BJ (cell line): ENCODE measurements at regions not wholly inside any gene's neighbourhood (a gene's known extent, or its start where the extent isn't known, plus 50 kb on each side); places are given as distances from the start of the nearest gene placed in this dataset.

ENCODE experiments used
- CTCF ChIA-PET: fragments of 350-600 bp; formaldehyde crosslinking; extraction: SDS; loops from one replicate; lab custom pipeline; 2021; ENCODE audit warnings: antibody characterized with exemption, inconsistent platforms; lab: Yijun Ruan, JAX
- POLR2A ChIA-PET: fragments of 300-600 bp; sonication (Branson Sonifier 250); formaldehyde crosslinking; extraction: SDS; loops from one replicate; lab custom pipeline; 2021; ENCODE audit warnings: antibody characterized with exemption; lab: Charles Lee
- DNase-seq: peaks from one replicate; pipeline ENCODE4 v3.0.0-alpha.2; 2011; ENCODE audit warnings: low read depth
- H3K27me3 ChIP-seq: 2 replicates; pipeline ENCODE4 v1.6.0; 2011; ENCODE audit warnings: low read length; ENCODE audit not compliant: control insufficient read depth, insufficient read depth
- H3K36me3 ChIP-seq: 2 replicates; pipeline ENCODE4 v1.5.1; 2011; ENCODE audit warnings: low read length; ENCODE audit not compliant: control insufficient read depth, insufficient read depth
- H3K4me3 ChIP-seq: 2 replicates; pipeline ENCODE4 v1.5.1; 2011; ENCODE audit warnings: low read depth, mild to moderate bottlenecking, control low read depth, low read length
- CTCF ChIP-seq: IDR thresholded peaks from 2 replicates; pipeline ENCODE4 v1.5.1; 2011; ENCODE audit warnings: low read depth, mild to moderate bottlenecking, control low read depth, inconsistent platforms, low read length, moderate library complexity; ENCODE audit not compliant: insufficient read depth

- TF ChIP-seq CTCF = no peak
- ChIA-PET CTCF (no interaction called here), POLR2A (no interaction called here)
These were observed 268.0 kb upstream of the ARRDC4 start for GRCh38 chr15:97692301-97693015.

DNA sequence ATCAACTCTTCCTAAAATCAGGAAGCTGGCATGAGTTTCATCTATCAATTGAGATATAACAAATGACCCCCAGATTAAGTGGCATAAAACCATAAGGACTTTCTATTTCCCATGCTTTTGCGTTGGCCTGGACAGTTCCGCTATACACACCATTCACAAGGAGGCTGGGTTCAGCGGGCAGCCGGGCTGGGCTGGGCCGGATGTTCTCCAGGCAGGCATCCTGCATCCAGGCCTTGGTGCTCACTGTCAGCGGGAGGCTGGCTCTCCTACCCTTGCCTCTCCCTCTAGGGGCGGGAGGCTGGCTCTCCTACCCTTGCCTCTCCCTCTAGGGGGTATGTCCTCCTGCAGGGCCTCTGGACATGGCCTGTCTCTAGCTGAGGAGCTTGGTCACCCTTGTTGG lies 266.0 kb upstream of the ARRDC4 start:
- ChIA-PET POLR2A (no interaction called here), CTCF (no interaction called here)
- no peak for DNase-seq

More at GRCh38 chr15:97692301-97693015, 268.0 kb upstream of the ARRDC4 start:
- H3K36me3 ChIP-seq = no peaks in the 10 kb centered on the region
- H3K27me3 ChIP-seq = no peaks in the 10 kb centered on the region
- DNase-seq = no peak
- no peak overlapping the region for H3K4me3 ChIP-seq

GRCh38 chr15:97703400-97703799 lies 257.1 kb upstream of the ARRDC4 start:
- no peak for TF ChIP-seq CTCF
- ChIA-PET POLR2A (no interaction called here), CTCF (no interaction called here)
- Histone ChIP-seq H3K4me3 (no peak overlapping the region), H3K27me3 (no peaks in the 10 kb centered on the region), H3K36me3 (no peaks in the 10 kb centered on the region)
- no peak for DNase-seq

More for the DNA sequence above, 266.0 kb upstream of the ARRDC4 start:
- Histone ChIP-seq H3K36me3 (no peaks in the 10 kb centered on the region), H3K27me3 (no peaks in the 10 kb centered on the region), H3K4me3 (no peak overlapping the region)
- no peak for TF ChIP-seq CTCF

DNA sequence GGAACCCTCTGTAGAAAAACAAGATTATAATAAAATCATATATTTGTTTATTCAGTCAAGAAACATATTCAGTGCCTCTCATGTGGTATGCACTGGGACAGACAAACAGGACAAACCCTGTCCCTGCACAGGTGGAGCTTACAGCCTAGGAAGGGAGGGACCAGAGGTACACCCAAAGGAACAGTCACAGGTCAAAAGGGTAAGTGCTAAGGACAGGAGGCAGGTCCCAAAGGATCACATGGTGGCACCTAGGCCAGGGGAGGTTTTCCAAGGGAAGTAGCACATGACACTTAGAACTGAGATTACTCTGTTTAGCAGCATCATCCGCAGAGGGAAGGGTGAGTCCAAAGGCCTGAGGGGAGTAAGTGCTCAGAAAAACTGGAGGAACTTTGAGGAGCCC lies 254.4 kb upstream of the ARRDC4 start:
- TF ChIP-seq CTCF = no peak
- CTCF ChIA-PET = no interaction called here
- DNase-seq = no peak
- POLR2A ChIA-PET = no interaction called here
- H3K4me3 ChIP-seq = no peak overlapping the region
- H3K36me3 ChIP-seq = no peaks in the 10 kb centered on the region
- H3K27me3 ChIP-seq = no peaks in the 10 kb centered on the region

- Histone ChIP-seq H3K27me3 (no peaks in the 10 kb centered on the region), H3K36me3 (no peaks in the 10 kb centered on the region), H3K4me3 (no peak overlapping the region)
- ChIA-PET POLR2A (no interaction called here), CTCF (no interaction called here)
- TF ChIP-seq CTCF = no peak
- DNase-seq = no peak
These were observed 252.3 kb upstream of the ARRDC4 start for GRCh38 chr15:97708252-97708651.
